GM10248 (cell line): ENCODE measurements at regions not wholly inside any gene's neighbourhood (a gene's known extent, or its start where the extent isn't known, plus 50 kb on each side); places are given as distances from the start of the nearest gene placed in this dataset.
A peak's percentile ranks its signal among the peaks of the same experiment; 100 is the strongest.

ENCODE experiments used
- CTCF ChIA-PET: fragments of 300-600 bp; sonication (Branson Sonifier 250); formaldehyde crosslinking; extraction: SDS; loops from one replicate; lab custom pipeline; 2021; ENCODE audit warnings: antibody characterized with exemption; lab: Yijun Ruan, JAX
- POLR2A ChIA-PET: fragments of 350-650 bp; sonication (Branson Sonifier 250); formaldehyde crosslinking; extraction: SDS; loops from one replicate; lab custom pipeline; 2020; ENCODE audit warnings: antibody characterized with exemption; lab: Yijun Ruan, JAX
- DNase-seq: peaks from one replicate; pipeline ENCODE4 v3.0.0; 2012; ENCODE audit errors: extremely low spot score
- CTCF ChIP-seq: IDR thresholded peaks from 2 replicates; pipeline ENCODE4 v1.5.1; 2012; ENCODE audit warnings: mild to moderate bottlenecking, low read depth; ENCODE audit errors: extremely low read depth, missing control alignments, control extremely low read depth

DNA sequence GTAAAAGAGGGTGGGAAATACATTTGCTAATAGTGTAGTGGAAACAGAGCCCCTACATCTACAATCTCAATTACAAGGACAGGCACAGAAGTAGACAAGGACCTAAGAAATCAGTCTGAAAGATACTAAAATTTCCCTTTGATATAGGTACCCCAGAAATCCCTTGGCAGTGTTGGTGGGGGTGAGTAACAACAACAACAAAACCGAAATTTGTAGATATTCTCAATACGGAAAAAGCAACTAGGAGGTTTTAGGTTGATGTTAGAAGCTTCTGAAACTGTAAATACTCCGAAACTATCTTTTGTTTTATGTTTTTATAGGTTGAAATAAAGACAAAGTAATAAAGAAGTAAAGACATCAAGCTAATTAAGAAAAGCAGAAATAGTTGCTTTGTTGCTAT, 323.1 kb upstream of the CBLB start:
- no peak for DNase-seq
- ChIA-PET CTCF (no interaction called here), POLR2A (no interaction called here)

DNA sequence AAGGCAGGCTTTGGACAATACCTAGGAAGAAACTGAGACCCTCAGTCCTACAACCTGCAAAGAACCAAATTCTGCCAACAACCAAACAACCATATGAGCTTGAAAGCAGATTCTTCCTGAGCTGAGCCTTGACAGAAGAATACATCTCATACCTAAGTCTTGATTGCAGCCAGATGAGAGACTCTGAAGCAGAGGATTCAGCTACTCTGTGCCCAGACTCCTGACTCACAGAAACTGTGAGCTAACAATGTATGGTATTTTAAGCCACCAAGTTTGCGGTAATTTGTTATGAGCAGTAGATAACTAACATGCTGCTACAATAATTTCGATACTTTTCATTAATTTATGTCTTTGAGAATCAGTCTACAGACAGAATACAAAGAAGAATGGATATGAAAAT, 325.1 kb upstream of the CBLB start:
- POLR2A ChIA-PET = no interaction called here
- TF ChIP-seq CTCF = no peak
- CTCF ChIA-PET = interaction anchor here (0.8 to 1.1 kb wide), 3 partner anchors 8 to 416 kb away, joined by 3 to 4 read pairs (median 3); no protein-coding TSS in a partner anchor
- no peak for DNase-seq

More for the DNA sequence above, 323.1 kb upstream of the CBLB start:
- no peak for TF ChIP-seq CTCF

DNA sequence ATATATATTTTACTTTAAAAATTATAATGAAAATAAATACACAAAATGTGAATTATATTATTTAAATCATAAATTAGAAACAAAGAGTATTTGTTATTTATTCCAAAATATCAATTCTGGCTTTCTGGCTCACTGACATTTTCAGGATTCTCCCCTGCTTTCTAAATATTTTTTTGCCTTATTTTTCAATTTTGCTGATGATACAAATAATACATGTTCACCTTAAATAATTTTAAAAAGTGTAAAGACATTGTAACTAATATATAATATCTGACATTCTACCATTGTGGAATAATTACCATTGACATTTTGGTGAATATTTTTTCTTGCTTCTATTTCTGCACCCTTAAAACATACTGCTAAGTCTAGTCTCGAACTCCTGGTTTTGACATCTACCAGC, 325.9 kb upstream of the CBLB start:
- no peak for DNase-seq
- POLR2A ChIA-PET = no interaction called here
- CTCF ChIA-PET = no interaction called here
- no peak for TF ChIP-seq CTCF

- ChIA-PET POLR2A (no interaction called here), CTCF (no interaction called here)
- DNase-seq = no peak
- TF ChIP-seq CTCF = no peak
Observed at GRCh38 chr3:106197532-106198194, 328.9 kb upstream of the CBLB start.

DNA sequence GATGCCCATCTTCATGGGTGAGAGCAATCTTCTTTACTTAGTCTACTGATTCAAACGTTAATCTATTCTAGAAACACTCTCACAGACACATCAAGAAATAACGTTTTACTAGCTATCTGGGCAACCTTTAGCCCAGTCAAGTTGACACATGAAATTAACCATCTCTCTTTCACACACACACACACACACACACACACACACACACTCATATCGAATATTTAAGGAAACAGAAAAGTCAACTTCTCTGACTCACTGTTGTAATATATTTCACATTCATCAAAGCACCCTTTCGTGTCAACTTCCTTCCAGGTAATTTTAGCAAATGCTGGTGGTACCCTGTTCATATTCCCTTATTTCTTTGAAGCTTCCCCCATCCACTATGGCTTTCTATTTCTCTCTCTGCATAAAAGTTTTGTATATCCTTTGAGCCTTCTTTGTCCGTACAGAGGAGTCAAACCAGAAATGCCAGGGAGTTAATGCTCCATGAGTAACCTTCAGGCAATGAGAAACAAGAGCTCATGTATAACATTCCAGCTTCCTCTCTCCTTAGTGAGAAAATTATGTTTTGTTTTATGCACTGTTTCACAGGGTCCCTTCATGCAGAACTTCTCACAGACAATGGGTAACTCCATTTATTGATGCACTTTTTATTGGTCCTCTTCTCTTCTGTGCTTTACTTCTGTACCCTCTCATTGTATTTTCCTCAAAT, 335.5 kb upstream of the CBLB start:
- ChIA-PET CTCF (interaction anchor here (1.3 to 2.2 kb wide), 3 partner anchors 11 to 22 kb away, joined by 3 to 4 read pairs (median 3); no protein-coding TSS in a partner anchor), POLR2A (no interaction called here)
- no peak for TF ChIP-seq CTCF
- DNase-seq = no peak

DNA sequence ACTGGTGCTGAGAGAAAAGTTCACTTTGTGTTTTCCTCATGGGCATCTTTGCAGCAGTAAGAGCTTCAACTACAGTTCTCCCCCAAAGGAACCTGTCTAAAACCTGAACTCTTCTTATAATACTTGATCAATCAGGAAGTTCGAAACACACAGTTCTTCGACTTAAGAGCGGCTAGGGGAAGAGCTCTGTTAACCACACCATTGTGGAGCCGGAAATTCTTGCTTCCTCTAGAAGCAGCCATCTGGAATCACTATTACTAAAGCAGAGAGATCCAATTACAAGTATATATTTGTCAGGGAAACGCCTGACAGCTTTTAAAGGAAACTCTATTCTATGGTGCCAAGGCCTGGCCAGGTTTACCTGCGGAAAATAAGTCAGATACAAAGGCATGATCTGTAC, 337.3 kb upstream of the CBLB start:
- TF ChIP-seq CTCF = no peak
- CTCF ChIA-PET = interaction anchor here (1.1 to 2.2 kb wide), 4 partner anchors 8 to 39 kb away, joined by 3 to 6 read pairs (median 4); no protein-coding TSS in a partner anchor
- peak; percentile 11 for DNase-seq
- POLR2A ChIA-PET = no interaction called here
